Ovary (tissue), 7 donors: ENCODE measurements at regions not wholly inside any gene's neighbourhood (a gene's known extent, or its start where the extent isn't known, plus 50 kb on each side); places are given as distances from the start of the nearest gene placed in this dataset.

ENCODE experiments used
- DNase-seq, 5 donors: peaks; one replicate each; pipeline ENCODE4 v3.0.0-alpha.2; 2019 to 2020
- H3K27ac ChIP-seq, 2 donors: fragments of 200-600 bp; one replicate each; pipeline versions ENCODE4 v1.5.1 to v1.8.0; 2019 to 2022
- H3K27me3 ChIP-seq: fragments of 200-600 bp; one replicate; pipeline ENCODE4 v1.8.0; 2022
- H3K36me3 ChIP-seq: fragments of 200-600 bp; sonication (generic); one replicate; pipeline ENCODE4 v1.5.1; 2019
- H3K4me1 ChIP-seq: one replicate; pipeline ENCODE4 v1.8.1; 2013; ENCODE audit warnings: mild to moderate bottlenecking, moderate library complexity; ENCODE audit not compliant: insufficient read depth
- H3K4me3 ChIP-seq: fragments of 200-600 bp; sonication (generic); one replicate; pipeline ENCODE4 v1.5.1; 2017
- H3K9me3 ChIP-seq, 2 donors: fragments of 200-600 bp in 1 of 2; sonication (generic) in 1 of 2; one replicate each; pipeline versions ENCODE4 v1.5.1 to v1.8.1; 2013 to 2019; ENCODE audit warnings: mild to moderate bottlenecking in 1 of 2, moderate library complexity in 1 of 2
- CTCF ChIP-seq, 3 donors: fragments of 450-650 bp in 2 of 3; fragments of 200-600 bp in 1 of 3; IDR thresholded peaks; one replicate each; pipeline versions ENCODE4 v1.5.1 to v1.8.0; 2016 to 2022; ENCODE audit warnings: antibody characterized with exemption in 3 of 3, mild to moderate bottlenecking in 1 of 3
- EP300 ChIP-seq: sonication (generic); formaldehyde crosslinking; IDR thresholded peaks from one replicate; pipeline ENCODE4 v1.6.1; 2017; ENCODE audit warnings: antibody characterized with exemption
- POLR2A ChIP-seq: fragments of 450-650 bp; IDR thresholded peaks from one replicate; pipeline ENCODE4 v1.6.1; 2017; ENCODE audit warnings: antibody characterized with exemption, mild to moderate bottlenecking, moderate library complexity
- whole genome bisulfite sequencing, 3 donors: extraction: QIAGEN DNeasy Blood & Tissue Kit in 1 of 3; methylation state at CpG; one replicate each; pipeline versions ENCODE4 v1.1.5 to v1.1.7; 2013 to 2017; 5-methylcytosine and 5-hydroxymethylcytosine counted together
- intact Hi-C, 4 donors: fragments of 100-400 bp; cut with DNase I; formaldehyde crosslinking; loops; one replicate each; pipeline versions ENCODE4 v1.11.0 to v1.15.1; 2022 to 2023
- donor health status: DM: no; HTN: no; CAD: no; lungs with moderate emphysema.
- donor health status: DM: no; HTN: no; CAD: no.
- donor health status: Bipolar disorder and iron deficiency.
- donor health status: DM: no; HTN: no; CAD: no.
- donor health status: DM: yes; HTN: yes; CAD: no.

GRCh38 chr4:13859423-13859822 is 231.9 kb upstream of the BOD1L1 start:
- no peaks in the 10 kb centered on the region for H3K9me3 ChIP-seq
- H3K36me3 ChIP-seq, result no peaks in the 10 kb centered on the region
- no peak for DNase-seq
- intact Hi-C loops, result no loop called here
- no peaks in the 10 kb centered on the region for H3K4me1 ChIP-seq
- H3K27ac ChIP-seq, result no peak overlapping the region
- TF ChIP-seq CTCF (IDR thresholded peaks at IDR 0.05), result no peak
- TF ChIP-seq POLR2A, result no peak
- no peak for TF ChIP-seq EP300
- no peaks in the 10 kb centered on the region for H3K27me3 ChIP-seq
- H3K4me3 ChIP-seq, result no peak overlapping the region
- WGBS, 3 donors, result 88 to 93% (median 92%) methylated on average over 3 of the region's 3 CpGs

- Histone ChIP-seq H3K27me3 (no peaks in the 10 kb centered on the region), H3K4me1 (no peaks in the 10 kb centered on the region), H3K9me3 (no peaks in the 10 kb centered on the region), H3K27ac (no peak overlapping the region), H3K36me3 (no peaks in the 10 kb centered on the region), H3K4me3 (no peak overlapping the region)
- 75 to 85% (median 79%) methylated on average over 1 of the region's 1 CpG for WGBS, 3 donors
- no peak for DNase-seq
- intact Hi-C loops, result no loop called here
- no peak for TF ChIP-seq POLR2A
- no peak for TF ChIP-seq EP300
- no peak for TF ChIP-seq CTCF (IDR thresholded peaks at IDR 0.05)
Measured at GRCh38 chr4:13860126-13860525, 232.6 kb upstream of the BOD1L1 start.

DNA sequence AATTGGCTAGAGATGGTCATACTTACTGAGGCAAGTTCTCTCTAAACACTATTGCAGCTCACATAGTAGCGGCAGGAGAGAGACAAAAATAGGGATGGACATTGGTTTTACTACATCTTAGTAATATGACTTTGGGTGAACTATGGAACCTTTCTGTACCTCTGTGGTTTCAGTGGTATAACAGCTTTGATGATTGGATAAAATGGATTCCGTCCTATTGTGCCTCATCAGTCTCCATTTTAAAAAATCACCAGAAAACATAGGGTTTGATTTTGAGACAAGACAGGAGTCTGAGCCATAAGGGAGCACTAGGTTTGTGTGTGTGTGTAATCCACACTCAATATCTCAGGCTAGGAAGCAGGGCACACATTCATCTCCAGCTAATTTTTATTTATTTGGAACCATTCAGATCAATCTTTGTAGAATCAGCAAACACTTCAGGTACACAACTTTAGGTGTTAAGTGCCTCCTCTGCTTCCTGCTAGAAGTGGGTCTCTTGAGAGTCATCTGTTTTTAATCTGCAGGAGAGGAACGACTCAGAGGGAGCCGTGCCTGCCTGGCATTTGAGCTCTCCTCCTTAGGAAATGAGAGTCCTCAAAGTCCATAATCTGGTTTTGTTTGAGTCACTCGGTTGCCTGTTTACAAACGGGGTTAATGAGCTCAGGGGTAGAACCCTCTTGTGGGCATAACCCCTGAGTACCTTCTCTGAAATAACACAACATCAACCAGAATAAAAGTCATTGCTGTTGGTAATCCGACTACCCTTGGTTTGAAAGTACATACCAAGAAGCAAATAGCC is 238.5 kb upstream of the BOD1L1 start:
- intact Hi-C loops, result no loop called here
- 53 to 57% (median 54%) methylated on average over 7 of the region's 7 CpGs for WGBS, 3 donors
- no peaks in the 10 kb centered on the region for H3K4me1 ChIP-seq
- no peak for TF ChIP-seq EP300
- no peak for TF ChIP-seq CTCF (IDR thresholded peaks at IDR 0.05)
- TF ChIP-seq POLR2A, result no peak
- no peak overlapping the region for H3K4me3 ChIP-seq
- H3K9me3 ChIP-seq, result no peaks in the 10 kb centered on the region
- no peak overlapping the region for H3K27ac ChIP-seq
- DNase-seq, result no peak
- H3K27me3 ChIP-seq, result no peaks in the 10 kb centered on the region
- H3K36me3 ChIP-seq, result no peaks in the 10 kb centered on the region

DNA sequence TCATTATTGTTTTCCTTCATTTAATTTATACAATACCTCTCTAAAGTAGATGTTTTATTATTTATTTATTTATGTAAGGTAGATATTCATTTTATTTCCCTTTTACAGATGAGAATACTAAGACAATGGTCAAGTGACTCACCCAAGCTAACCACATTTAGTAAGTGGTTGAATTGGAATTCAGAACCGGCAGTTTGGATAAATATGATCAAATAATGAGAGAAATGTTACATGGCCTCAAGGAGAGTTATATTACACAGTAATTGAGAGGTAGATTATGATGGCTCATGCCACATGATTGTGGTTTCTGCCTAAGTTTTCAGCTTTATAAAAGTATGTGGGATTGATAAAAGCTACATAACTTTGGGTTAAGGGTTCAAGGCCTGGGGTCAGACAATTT is 239.4 kb upstream of the BOD1L1 start:
- Histone ChIP-seq H3K9me3 (no peaks in the 10 kb centered on the region), H3K36me3 (no peaks in the 10 kb centered on the region), H3K27me3 (no peaks in the 10 kb centered on the region), H3K4me1 (no peaks in the 10 kb centered on the region), H3K4me3 (no peak overlapping the region), H3K27ac (no peak overlapping the region)
- WGBS, 3 donors, result 41 to 85% (median 70%) methylated on average over 1 of the region's 1 CpG
- no peak for DNase-seq
- intact Hi-C loops, result no loop called here
- TF ChIP-seq EP300 (no peak), POLR2A (no peak)

DNA sequence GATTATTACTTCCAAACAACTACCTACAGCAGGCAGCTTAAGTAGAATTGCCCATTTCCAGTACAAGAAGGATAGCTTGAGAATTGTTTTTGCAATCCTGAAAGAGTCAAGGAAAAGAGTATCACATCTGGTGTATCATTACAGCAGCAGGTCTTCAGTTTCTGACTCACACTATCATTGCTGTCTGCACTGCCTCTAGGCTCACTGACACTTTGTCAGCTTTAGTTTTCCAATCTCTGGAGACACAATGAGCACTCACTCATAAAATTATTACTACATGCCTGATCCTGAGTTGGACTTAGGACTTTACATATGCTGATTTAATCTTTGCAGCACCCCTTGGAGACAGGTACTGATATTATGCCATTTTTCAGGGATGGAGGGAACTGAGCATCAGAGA is 244.6 kb upstream of the BOD1L1 start:
- no peaks in the 10 kb centered on the region for H3K27me3 ChIP-seq
- intact Hi-C loops, result no loop called here
- no peak overlapping the region for H3K4me3 ChIP-seq
- H3K36me3 ChIP-seq, result no peaks in the 10 kb centered on the region
- no peaks in the 10 kb centered on the region for H3K9me3 ChIP-seq
- no peak for DNase-seq
- no peak for TF ChIP-seq CTCF (IDR thresholded peaks at IDR 0.05)
- TF ChIP-seq EP300, result no peak
- no peak for TF ChIP-seq POLR2A
- H3K4me1 ChIP-seq, result no peaks in the 10 kb centered on the region
- no peak overlapping the region for H3K27ac ChIP-seq
